ENCODE measurements at regions not wholly inside any gene's neighbourhood (a gene's known extent, or its start where the extent isn't known, plus 50 kb on each side); places are given as distances from the start of the nearest gene placed in this dataset.
"Not testable (repeated sequence)": the region's sequence is repeated elsewhere in the genome, so short reads cannot be mapped to it uniquely, and the experiment has no call there.

DNA sequence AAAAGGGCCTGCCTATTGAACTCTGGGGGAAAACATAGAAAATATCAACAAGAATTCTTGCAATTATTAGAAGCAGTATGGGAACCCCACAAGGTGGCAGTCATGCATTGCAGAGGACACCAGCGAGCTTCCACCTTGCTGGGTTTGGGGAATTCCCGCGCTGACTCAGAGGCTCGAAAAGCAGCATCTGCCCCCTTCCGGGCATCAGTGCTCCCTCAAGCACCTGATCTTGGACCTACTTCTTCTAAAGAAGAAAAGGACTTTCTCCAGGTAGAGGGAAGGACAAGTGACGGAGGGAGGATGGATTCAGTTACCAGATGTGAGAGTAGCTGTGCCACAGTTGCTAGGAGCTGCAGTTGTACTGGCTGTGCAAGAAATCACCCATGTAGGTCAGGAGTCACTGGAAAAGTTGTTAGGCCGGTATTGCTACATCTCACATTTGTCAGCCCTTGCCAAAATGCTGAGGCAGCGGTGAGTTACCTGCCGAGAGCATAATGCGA lies 415.7 kb downstream of the DIRAS2 start:
- DNase-seq (ENCODE audit: low spot score) = not testable (repeated sequence)

DNA sequence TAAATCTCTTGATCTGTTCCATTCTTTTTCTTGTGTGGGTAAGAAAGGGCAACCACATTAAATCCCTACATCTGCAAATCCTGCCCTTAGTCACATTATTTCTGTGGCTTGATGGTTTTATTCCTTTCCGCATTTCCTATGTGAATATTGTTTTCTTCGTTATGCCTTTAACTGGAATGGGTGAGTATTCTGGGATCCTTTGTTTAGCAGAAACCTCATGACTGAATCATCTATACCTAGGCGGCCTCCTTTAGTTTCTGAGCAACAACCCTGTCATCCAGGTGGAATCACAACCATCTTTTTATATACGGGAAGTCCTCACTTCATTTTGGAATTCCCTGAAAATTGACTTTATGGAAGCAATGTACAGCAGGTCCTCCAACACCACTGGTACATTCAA lies 409.5 kb downstream of the DIRAS2 start:
- not testable (repeated sequence) for DNase-seq (ENCODE audit: low spot score)

DNA sequence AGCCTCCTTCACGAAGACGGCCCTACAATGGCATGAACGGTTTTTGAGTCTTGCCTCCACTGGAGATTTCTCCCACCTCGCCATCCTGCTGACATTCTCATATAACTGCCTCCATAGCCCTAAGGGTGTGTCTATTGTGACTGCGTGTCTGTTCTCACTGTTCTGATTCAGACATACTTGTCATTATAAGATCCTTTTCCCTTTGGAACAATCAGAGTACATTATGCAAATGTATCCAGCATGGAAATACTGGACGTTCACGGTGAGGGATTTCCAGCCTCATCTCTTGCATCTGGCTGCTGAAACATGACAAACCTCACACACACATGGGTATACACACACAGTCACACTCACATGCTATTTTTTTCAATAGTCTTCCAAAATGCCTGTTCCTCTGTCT lies 402.1 kb downstream of the DIRAS2 start:
- DNase-seq (ENCODE audit: low spot score) = no peak

DNA sequence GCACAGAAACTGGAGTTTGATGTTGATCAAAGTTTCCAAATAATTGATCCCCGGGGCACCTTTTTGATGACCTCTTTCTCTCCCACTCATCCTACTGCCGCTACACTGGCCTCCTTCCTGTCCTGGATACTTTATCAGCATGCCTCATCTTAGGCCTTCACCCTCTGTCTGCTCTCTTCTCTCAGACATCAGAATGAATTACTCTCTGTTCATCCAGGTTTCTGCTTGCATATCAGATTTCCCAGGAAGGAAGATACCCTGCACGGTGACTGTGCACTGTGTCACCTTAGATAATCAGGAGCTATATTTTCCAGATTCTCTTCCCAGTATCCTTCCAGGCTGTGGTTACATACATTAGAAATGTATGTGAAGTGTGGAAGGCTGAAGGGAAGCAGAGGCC lies 397.0 kb downstream of the DIRAS2 start:
- DNase-seq (ENCODE audit: low spot score) = no peak

DNA sequence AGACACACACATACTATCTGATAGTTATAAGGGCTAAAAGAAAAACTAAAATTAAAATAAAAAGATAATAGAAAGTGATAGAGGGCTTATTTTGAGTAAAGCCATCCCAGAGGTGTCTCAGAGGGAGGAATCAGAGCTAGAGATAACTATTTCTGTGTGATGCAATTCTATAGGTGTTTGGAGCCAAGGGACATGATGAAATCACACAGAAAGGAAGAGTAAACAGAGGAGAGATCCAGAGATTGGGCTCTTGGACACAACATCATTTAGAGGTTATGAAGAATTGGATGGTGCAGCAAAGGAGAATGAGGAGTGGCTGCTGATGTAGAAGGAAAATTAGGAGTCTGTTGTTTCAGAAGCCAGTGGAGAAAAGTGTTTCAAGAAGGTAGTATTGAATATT lies 393.5 kb downstream of the DIRAS2 start:
- no peak for DNase-seq (ENCODE audit: low spot score)

DNA sequence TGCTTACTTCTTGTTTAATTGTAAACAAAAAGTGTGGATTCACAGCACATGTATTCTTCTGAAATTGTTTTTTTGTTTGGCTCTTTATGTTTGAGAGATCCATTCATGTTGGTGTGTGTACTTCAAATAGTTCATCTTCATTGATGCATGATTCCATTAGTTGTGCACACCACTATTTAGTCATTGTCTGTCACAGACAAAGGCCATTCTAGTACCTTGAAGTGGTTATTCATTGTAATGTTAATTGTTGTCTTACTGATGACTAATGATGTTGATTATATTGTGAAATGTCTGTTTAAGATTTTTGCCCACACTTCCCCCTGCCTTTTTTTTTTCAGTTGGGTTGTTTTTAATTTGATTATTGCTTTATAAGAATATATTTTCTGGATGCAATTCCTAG lies 391.3 kb downstream of the DIRAS2 start:
- no peak for DNase-seq (ENCODE audit: low spot score)

DNA sequence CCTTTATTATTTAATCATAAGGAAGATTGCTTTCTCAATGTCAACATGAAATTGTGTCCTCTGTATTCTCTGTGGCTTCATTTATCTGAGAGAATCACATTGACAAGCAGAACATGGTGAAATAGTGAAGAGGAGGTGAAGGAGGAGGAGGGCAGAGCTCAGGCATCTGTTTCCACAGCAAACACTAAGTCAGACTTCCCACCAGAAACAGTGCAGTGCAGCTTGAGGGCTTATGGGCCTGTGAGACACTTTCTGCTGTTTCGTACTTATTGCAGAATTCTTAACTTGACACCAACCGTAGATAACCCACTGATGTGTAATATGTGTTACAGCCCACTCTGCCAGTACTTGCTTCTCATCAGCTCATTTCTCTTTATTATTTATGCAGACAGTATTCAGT lies 386.3 kb downstream of the DIRAS2 start:
- DNase-seq (ENCODE audit: low spot score) = no peak

DNA sequence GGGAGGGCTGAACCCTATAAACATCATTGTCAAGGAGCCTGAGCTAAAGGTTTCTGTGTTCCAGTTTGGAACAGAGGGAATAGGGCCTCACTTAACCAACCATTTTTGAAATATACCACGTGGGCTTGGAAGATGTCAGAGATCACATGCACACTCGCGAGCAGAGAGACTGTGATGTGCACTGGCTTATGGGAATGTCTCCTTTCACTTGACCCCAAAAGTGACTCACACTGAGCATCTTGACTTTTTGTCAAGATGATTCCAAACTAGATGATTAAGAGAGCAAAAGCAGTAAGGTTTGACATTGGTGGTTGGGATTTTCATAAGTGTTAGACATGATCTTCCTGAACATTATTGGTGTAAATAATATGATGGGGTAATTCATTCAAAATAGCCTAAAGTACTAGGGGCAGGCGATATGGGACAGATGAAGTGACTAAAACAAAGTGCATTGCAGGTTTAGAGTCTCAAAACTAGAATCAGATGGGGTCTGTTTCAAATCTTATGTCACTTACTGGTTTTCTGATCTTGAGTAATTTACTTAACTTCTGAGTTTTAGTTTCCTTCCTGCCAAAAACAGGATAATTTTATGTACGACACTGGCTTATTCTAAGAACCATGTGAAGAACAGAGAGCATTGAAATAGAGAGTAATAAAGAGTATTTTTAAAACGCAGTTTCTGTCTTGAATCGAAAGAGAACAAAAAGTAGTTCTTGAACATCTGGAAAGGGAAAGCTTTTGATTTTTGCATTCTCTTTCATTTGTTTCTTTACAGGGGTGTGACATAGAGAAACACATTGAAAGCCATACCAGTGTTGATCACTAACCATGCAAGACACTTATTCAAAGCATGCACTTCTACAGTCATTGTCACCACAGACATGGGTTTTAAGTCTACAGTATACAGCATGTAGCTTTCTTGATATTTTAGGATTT lies 383.0 kb downstream of the DIRAS2 start:
- DNase-seq (ENCODE audit: low spot score) = no peak

DNA sequence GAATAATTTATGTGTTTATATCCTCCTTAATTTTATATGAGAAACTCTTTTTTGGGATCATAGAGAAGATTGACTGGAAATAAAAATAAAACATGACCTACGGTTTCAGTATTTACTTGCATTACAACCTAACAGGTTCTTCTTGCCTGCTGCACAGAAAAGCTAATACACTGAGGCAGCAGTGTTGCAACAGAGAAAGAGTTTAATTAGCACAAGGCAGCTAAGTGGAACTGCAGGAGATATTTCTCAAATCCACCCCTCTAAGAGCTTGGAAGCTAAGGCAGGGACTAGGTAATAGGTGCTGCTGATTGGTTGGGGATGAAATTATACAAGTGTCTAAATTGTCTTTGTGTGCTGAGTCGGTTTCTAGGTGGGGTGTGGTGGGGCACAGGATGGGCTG lies 380.9 kb downstream of the DIRAS2 start:
- no peak for DNase-seq (ENCODE audit: low spot score)

DNA sequence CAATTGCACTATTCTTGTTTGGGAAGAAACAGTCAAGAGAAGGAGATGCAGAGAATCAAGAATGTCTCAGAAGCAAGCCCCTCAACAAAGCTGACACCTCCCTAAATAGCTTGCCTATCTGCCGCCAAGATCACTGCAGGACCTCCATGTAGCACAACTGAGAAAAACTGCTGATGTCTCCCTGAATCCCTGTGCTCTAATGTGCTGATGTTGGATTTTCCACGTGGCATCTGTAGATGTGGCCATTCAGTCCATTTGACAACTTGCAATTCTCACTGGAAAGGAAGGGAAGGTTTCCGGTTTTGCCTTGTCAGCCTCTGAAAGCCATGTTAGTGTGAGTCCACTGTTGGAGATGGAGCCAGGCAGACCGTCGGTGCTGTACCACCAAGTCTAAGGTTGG lies 374.0 kb downstream of the DIRAS2 start:
- no peak for DNase-seq (ENCODE audit: low spot score)

DNA sequence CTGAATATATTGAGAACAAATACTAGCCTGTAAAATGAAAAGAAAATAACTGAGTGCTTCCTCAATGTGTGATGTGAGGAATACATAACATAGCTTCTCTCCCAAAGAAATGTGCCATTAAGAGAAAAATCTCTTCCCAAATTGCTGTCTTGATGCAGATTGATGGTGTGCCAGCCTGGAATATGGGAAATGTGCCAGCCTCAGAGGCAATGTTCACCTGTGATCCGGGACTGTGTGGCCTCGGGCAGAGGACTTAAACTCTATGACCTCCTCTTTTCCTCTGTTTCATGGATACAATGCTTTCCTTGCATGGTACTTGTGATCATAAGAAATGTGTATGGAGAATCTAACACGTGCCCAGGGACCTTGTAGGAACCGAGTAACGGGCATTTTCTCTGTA lies 370.9 kb downstream of the DIRAS2 start:
- DNase-seq (ENCODE audit: low spot score) = no peak

DNA sequence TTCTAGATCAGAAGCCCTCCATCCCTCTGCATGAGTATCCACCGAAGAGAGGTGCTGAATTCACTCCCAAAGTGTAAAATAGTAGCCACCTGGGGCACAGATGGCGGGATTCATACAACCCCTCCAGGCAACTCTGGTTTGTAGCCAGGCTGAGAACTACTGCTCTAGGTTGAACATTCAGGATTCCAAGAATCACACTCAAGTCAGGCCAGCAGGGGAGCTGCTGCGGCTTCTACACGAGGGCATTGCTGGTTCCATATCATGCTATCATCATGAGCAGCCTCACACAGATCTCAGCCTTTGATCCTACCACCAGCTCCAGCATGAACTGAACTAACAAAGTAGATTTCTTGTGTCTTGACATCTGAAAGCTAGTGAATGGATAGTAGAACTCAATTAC lies 367.9 kb downstream of the DIRAS2 start:
- DNase-seq (ENCODE audit: low spot score) = no peak

DNA sequence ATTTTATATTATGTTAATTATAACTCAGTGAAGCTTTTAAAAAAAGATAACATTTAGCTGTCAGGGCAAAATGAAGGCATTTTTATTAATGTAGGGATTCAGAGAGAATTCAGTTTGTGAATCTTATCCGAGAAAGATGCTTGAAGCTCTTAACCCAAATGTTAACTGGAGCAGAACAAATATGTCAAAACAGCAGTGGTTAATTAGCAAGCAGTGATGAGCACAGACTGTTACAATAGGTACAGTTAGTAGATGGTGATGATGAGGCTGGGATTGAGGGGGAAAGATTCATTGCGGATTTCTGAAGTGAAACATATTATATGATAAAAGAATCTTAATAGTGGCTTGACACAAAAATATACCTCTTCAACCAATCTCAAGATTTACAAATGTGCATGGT lies 356.7 kb downstream of the DIRAS2 start:
- DNase-seq (ENCODE audit: low spot score) = no peak

DNA sequence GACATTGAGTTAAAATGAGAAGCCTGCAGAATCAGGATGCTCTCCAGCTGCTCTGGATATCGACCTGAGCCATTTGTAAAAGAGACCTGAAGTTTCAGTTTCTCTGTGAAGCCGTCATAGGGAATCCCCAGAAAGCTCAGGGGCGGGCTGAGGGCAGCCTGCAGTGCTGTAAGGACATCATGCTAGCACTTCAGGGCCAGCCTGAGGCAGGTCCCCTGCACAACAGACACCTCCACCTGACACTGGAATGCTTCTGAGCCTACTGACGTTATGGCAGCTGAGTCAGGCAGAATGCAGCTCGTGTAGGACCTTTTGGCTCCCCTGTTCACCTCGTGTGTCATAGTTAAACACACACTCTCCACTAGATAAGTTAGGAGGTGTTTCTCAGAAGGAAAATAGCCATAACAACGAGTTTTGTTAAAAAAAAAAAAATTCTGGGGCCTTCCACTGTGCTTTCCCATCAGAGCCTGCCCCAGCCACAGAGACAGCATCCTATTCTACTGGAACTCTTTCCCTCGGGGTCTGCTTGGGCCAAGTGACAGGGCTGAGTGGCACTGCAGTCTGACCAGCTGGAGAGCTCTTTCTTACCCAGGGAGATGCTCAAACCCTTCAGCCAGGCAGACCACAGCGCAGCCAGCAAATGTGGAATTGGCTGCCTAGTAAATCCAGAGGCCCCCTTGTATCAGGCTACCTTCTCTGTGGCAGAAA lies 354.9 kb downstream of the DIRAS2 start:
- no peak for DNase-seq (ENCODE audit: low spot score)

DNA sequence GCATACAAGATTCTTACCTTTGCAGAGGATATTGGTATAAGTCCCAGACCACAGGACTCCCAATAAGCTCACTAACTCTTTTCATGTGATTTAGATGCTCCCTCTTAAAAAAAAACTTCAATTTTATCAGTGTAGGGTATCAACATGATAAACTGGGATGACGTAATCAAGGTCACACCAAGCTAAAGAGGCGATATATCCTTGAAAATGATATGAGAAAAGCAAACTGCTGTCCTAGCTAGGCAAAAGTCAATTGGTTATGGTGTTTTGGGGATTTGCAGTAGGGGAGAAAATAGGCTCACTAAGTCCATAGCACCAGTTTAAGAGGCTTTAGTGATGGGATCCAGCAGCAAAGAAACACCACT lies 354.4 kb downstream of the DIRAS2 start:
- no peak for DNase-seq (ENCODE audit: low spot score)

DNA sequence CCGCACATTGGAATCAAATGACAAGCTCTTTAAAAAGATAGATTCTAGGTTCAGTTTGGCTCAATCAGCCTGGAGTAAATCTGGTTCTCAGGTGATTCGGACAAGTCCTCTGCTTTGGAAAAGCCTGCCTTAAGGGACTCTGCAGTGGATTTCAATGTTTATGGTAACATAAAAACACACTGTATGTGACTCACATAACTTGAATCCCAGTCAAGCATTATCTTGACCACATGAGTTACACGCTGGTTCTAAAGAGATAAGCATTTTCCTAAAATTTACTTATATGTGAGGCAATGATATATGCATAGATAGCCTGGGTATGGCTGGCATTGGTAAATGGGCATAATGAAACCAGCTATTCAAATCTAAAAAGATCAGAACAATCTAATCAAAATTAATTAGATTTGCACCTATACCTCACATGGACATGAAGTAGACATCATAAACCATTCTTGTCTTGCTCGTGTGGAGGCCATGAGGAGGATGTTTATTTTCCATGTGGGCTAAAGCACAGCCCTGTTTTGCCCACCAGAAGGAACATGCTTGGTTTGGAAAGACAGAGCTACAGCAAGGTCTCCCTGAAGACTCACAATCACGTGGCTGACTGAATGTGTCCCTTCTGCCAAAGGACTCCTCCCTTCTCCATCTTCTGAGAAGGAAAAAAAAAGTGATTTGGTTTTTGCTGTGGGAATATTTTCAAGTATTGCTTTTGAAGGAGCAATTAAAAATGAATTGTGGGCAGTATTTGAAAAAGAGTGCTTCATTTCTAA lies 351.7 kb downstream of the DIRAS2 start:
- DNase-seq (ENCODE audit: low spot score) = peak; percentile 58

DNA sequence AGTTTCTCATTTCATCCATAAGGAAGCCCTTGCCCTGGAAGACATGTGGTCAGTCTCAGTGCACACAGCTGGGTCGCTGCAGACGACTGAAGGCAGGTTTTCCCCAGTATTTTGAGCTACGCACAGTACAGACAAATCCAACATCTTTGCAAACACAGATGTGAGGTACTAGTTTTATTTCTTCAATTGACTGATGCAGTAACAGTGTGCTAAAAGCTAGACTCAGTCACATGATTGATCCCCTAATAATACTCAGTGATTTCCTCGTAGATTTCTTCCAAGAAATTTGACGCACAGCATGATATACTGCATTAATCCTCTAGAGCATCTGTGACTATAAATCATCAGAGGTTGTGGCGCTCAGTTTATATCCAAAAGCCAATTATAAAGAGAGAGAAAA lies 346.1 kb downstream of the DIRAS2 start:
- DNase-seq (ENCODE audit: low spot score) = no peak

DNA sequence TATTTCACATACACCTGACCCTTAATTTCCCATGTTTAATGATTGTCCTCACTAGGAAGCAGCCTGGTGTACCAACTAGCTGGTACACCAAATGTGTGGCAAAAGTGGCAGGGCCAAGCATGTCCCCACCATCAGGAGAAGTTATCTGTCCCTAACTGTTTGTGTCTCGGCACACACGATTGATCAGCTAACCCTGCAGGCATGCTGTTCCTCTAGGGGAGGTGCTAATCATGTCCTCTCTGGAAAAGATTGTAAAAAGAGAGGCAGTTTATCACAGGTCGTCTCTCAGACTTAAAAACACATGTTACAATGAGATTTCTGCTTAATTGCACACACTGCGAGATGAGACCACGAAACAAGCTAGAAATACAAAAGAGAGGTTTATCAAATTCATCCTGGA lies 342.7 kb downstream of the DIRAS2 start:
- no peak for DNase-seq (ENCODE audit: low spot score)

DNA sequence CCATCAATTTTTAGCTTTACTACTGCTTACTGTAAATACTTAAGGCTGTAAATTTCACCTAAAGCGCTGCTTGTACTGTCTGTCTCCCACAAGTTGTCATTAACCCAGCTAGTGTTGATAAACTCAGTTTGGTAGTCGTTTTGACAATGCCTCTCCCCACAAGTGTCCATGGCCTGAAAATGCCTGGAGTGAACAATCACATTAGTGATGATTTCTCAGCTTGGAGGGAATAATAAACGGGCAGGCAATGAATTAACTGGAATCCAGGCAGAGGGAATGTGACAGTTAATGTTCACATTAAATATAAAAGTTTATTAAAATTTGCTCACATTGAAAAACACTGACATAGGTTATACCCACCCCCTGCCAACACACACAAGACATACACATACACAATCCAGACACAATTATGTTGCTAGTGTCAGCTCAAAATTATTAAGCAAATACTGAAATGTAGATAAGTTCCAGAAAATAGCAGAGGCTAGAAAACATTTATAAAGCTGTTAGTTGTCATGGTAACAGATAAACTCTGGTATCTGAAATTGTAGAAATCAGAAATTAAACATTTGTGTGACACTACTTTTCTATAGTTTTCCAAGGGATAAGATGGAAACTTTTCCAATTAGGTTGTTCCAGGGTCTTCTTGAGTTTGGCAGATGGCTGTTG lies 341.9 kb downstream of the DIRAS2 start:
- no peak for DNase-seq (ENCODE audit: low spot score)

DNA sequence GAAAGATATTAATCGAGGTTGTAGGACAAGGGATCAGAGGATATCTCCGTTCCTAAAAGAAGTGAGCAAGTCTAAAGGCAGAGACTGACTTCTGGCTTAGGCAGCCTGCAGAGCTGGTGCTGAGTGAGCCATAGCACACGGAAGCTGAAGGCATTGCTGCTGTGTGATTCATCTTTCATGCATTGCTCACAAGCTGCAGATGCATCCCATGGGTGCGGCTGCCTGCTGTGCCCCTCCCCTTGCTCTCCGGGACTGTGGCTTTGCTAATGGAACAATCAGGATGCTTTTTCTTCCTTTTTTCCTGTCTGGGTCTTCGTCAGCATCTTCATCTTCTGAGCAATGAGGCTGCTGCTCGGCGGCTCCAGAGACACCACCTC lies 341.4 kb downstream of the DIRAS2 start:
- peak; percentile 86 for DNase-seq (ENCODE audit: low spot score)

DNA sequence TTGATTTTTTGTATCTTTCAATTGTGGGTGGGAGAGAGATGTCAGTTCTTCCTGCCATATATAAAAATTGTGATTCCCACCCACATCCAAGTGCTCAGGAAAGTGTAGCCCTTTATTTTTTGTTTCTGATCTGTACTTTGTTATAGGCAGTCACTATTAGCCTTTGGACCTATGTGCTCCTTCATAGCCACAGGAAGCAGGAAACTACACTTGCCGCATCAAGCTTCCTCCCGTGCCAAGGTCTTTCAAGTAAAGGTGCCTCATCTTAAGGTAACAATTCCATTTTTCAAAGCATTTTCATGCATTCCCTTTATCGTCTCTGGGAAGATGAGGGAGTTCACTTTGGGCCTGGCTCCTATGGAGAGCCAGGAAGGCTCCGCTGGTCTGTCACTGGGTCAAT lies 339.0 kb downstream of the DIRAS2 start:
- DNase-seq (ENCODE audit: low spot score) = no peak

DNA sequence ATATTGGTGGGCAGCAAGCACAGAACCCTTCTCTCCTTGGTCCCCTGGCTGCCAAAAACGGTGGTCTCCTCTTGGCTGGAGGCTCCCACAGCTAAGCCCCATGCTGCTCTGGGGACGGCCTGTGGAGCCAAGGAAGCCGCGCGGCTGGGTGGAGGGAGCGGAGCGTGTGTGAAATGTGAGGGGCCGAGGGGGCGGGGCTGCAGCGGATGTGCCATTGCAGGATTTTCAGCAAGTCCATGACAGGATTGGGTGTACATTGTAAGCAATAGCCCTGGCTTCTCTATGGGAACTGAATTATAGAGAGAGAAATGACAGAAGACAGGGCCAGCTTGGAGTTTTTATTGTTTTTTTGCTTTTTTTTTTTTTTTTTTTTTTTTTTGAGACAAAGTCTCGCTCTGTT lies 336.5 kb downstream of the DIRAS2 start:
- no peak for DNase-seq (ENCODE audit: low spot score)

All from H4 (cell line).